GM21737 (cell line): ENCODE measurements at regions not wholly inside any gene's neighbourhood (a gene's known extent, or its start where the extent isn't known, plus 50 kb on each side); places are given as distances from the start of the nearest gene placed in this dataset.
"Not testable (repeated sequence)": the region's sequence is repeated elsewhere in the genome, so short reads cannot be mapped to it uniquely, and the experiment has no call there.

Experiments
- ATAC-seq: cut with Tn5 transposase; IDR thresholded peaks from one replicate; pipeline ENCODE4 v1.9.1; 2021; ENCODE audit warnings: mild to moderate bottlenecking, moderate library complexity; ENCODE audit not compliant: unreplicated experiment

DNA sequence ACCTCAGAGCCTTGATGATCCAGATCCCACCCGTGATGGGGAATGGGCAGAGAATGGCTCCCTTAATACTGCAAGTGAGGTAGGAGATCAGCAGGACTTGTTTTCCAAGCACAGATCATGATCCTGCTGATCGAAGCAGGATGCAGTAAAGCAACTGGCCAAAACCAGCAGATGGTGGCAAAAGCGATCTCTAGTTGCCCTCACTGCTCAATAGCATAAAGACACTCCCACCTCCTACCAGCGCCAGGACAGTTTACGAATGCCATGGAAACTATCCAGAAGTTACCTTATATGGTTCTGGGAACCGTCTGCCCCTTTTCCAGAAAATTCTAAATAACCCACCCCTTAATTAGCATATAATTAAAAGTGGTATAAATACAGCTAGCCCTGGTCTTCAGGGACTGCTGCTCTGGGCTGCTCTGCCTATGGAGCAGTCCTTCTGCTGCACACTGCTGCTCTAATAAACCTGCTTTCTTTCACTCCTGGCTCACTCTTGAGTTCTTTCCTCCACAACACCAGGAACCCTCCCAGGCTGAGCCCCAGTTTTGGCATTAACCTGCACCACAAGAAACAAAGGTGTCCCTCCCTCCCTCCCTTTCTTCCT is 415.8 kb downstream of the PREX1 start:
- ATAC-seq: no peak

DNA sequence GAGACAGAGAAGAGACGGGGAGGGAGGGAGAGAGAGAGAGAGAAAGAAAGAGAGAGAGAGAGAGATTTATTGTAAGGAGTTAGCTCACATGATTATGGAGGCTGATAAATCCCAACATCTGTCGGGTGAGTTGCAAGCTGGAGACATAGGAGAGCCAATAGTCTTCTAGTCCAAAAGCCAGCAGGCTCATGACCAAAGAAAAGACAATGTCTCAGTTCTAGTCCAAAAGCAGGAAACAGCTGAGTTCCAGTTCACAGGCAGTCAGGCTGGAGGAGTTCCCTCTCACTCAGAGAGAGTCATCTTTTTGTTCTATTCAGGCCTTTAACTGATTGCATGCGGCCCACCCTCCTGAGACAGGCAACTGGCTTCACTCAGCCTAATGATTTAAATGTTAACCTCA is 416.6 kb downstream of the PREX1 start:
- no peak for ATAC-seq

DNA sequence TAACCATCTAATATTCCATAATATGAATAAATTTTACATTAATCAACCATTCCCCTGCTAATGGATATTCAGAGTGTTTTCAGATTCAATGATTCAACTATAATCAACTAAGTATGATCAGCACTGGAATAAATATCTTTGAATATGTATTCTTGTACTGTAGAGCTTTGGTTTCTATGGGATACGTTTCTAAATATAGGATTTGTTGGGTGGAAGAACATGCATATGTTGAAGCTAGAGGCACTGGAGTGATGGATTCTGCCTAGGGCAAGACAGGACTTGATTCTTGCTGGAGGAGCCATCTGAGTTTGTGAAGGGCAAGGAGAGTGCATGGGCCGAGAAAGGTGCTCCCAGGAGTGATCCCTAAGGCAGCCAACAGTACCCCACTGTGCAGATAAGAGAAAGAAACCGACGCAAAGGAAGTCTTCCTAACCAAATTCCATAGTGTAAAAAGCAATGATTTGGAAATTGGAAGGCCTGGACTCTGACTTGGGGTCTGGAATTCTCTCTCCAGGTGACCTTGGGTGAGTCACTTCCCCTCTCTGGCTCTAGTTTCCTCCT is 418.7 kb downstream of the PREX1 start:
- no peak for ATAC-seq

DNA sequence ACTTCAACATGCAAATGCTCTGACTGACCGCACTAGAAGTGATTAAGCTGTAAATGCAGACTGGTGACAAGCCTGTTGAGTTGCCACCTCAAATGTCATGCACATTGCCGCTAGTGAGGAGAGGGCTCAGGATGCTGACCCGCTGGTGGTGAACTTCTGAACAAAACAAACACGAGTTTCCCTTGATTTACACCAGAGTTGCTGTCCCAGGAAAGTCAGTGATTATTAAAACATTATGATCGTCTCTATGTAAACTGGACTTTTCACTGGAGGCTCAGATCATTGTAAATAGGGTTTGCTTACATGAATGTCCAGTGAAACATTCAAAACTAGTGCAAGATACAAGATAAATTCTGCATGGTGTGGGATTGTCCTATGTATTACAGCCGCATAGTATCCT is 420.1 kb downstream of the PREX1 start:
- ATAC-seq: no peak

DNA sequence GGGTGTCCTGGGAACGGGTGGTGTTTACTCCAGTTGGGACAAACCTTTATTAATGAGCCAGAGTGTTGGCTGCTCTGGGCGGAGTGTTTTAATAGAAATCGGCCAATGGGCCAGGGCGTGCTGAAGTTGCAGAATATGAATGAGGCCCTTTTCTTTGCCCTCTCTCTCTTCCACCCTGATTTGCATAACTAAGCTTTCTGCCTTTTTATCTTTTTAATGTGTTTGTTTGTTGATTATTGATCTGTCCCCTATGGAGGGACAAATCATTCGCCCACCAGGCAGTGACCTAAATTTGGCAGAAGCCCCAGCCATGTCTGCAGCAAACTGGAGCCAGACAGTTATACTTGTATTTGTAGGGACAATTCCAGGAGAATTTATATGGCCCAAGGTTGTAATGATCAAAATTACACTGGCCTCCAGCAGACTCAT is 420.9 kb downstream of the PREX1 start:
- ATAC-seq: no peak

- no peak for ATAC-seq
Observed at GRCh38 chr20:48406498-48406897, 421.3 kb downstream of the PREX1 start.

- ATAC-seq: no peak
Observed at GRCh38 chr20:48405909-48406308, 421.9 kb downstream of the PREX1 start.

- no peak for ATAC-seq
Observed at GRCh38 chr20:48404598-48404997, 423.2 kb downstream of the PREX1 start.

GRCh38 chr20:48403167-48403761 is 424.5 kb downstream of the PREX1 start:
- ATAC-seq: no peak

DNA sequence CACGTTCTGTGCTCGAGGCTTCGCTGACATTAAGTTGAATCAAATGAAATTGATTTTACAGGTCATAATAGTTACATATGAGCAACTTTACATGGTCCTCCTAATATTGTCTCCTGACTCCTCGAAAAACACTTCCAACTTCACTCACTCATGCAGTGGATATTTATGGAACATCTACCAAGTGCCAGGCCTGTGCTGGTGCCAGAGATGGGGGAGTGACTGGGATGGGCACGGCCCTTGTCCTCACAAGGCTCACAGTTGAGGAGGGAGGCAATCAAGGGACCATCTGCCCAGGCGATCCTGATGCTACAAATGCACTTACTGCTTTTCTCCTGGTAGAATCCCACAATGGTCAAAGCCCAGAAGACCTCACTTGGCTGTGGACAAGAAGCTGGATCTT is 426.4 kb downstream of the PREX1 start:
- ATAC-seq: no peak

GRCh38 chr20:48400009-48400408 is 427.8 kb downstream of the PREX1 start:
- no peak for ATAC-seq

- no peak for ATAC-seq
Observed at GRCh38 chr20:48398506-48399449, 429.0 kb downstream of the PREX1 start.

- not testable (repeated sequence) for ATAC-seq
Observed at GRCh38 chr20:48396981-48397861, 430.6 kb downstream of the PREX1 start.

DNA sequence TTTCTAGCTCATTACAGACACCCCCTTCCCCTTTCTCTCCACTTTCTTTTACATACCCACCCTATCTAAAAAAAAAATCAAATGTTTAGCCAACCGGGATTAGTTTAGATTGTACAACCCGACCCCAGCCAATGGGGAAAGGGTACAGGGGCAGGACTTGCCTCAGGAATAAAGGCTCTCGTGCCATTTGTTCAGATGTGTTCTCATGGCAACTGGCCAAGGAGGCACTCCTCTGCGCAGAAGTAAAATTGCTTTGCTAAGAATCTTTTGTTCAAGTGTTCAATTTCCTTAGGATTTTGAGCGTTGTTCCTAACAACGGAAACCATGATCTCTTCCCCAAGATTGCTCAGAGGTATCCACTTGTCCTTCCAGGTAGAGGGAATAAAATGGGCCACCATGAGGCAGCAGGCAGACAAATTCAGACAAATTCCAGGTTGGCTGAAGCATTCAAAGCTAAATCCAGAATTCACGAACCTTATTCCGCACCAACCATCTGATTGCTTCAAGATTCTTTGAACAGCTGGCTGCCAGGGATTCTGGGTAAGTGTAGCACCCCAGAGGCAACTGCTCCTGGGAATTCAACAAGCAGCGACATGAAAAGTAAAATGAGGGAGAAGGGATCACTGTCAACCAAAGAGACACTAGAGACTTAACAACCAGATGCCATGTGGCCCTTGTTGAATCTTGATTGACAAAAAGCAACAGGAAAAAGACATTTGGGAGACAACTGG is 431.8 kb downstream of the PREX1 start:
- ATAC-seq: no peak

DNA sequence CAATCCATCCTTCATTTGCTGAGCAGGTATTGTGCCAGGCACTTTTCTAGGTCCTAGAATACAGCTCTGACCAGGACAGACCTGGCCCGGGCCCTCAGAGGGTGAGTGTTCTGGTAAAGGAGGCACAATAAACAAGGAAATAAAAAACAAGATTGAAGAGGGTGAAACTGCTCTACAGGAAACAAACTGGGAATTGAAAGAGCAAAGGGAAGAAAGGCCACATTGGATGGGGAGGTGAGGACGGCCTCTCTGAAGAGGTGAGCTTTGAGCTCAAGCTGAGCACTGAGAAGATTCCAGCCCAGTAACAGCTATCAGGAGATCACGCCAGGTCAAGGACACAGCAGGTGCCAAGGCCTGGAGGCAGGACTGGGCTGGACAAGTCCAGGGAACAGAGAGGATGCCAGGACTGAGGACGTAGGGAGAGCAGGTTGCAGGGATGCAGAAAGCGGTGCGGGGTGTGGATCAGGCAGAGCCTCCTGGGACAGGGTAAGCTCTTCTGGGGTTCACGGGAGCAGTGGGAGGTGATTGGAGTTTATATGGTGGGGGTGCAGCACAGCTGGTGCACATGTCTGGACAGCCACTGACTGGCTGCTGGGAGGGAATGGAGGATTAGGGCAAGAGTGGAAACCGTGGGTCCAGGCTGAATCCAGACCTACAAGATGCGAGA is 433.3 kb downstream of the PREX1 start:
- no peak for ATAC-seq

- no peak for ATAC-seq
Observed at GRCh38 chr20:48393737-48394314, 434.0 kb downstream of the PREX1 start.

GRCh38 chr20:48393311-48393685 is 434.5 kb downstream of the PREX1 start:
- ATAC-seq: no peak

- no peak for ATAC-seq
Observed at GRCh38 chr20:48392407-48393310, 435.1 kb downstream of the PREX1 start.
